Nephron (organoid): ENCODE measurements at regions not wholly inside any gene's neighbourhood (a gene's known extent, or its start where the extent isn't known, plus 50 kb on each side); places are given as distances from the start of the nearest gene placed in this dataset.

Source experiments
- H3K27ac Mint-ChIP-seq, 3 experiments: 2 replicates each; pipeline ENCODE4 v1.8.0; 2020; ENCODE audit warnings: mixed read lengths in 3 of 3, mild to moderate bottlenecking in 2 of 3, moderate library complexity in 1 of 3
- H3K27me3 Mint-ChIP-seq: 2 replicates; pipeline ENCODE4 v1.8.0; 2021; ENCODE audit warnings: low read depth, mild to moderate bottlenecking, moderate library complexity, mixed read lengths
- H3K36me3 Mint-ChIP-seq: 2 replicates; pipeline ENCODE4 v1.8.0; 2020; ENCODE audit warnings: low read depth, mixed read lengths
- H3K4me1 Mint-ChIP-seq: 2 replicates; pipeline ENCODE4 v1.8.0; 2020; ENCODE audit warnings: mixed read lengths
- H3K4me3 Mint-ChIP-seq, 3 experiments: 2 replicates each; pipeline ENCODE4 v1.8.0; 2020; ENCODE audit warnings: mild to moderate bottlenecking in 3 of 3, mixed read lengths in 3 of 3, moderate library complexity in 2 of 3
- H3K9me3 Mint-ChIP-seq: 2 replicates; pipeline ENCODE4 v1.8.0; 2020; ENCODE audit warnings: mixed read lengths
- CTCF ChIP-seq, 3 experiments: fragments of 200-600 bp; sonication (generic); IDR thresholded peaks; one replicate each; pipeline ENCODE4 v1.5.0; 2021; ENCODE audit warnings: antibody characterized with exemption in 3 of 3; ENCODE audit not compliant: unreplicated experiment in 3 of 3

GRCh38 chr10:43960477-43960876 is 311.8 kb upstream of the ZNF32 start:
- Mint-ChIP-seq H3K27me3 (peaks cover 22% of the 10 kb centered on the region), H3K4me1 (peaks cover 36% of the 10 kb centered on the region), H3K4me3 (no peak overlapping the region), H3K36me3 (no peaks in the 10 kb centered on the region), H3K27ac (peak overlapping the region; percentile 84 to 94 (median 89)), H3K9me3 (peaks cover 3% of the 10 kb centered on the region)
- no peak for TF ChIP-seq CTCF (IDR thresholded peaks at IDR 0.05; ENCODE audit: unreplicated experiment in 3 of 3)

- no peak for TF ChIP-seq CTCF (IDR thresholded peaks at IDR 0.05; ENCODE audit: unreplicated experiment in 3 of 3)
- Mint-ChIP-seq H3K36me3 (no peaks in the 10 kb centered on the region), H3K27ac (no peak overlapping the region), H3K27me3 (peaks cover 22% of the 10 kb centered on the region), H3K9me3 (peaks cover 3% of the 10 kb centered on the region), H3K4me3 (no peak overlapping the region), H3K4me1 (peaks cover 32% of the 10 kb centered on the region)
These were observed 311.4 kb upstream of the ZNF32 start for GRCh38 chr10:43960135-43960415.

- peaks cover 20% of the 10 kb centered on the region for H3K27me3 Mint-ChIP-seq
- peaks cover 29% of the 10 kb centered on the region for H3K4me1 Mint-ChIP-seq
- peak in 1 of 3 experiments; percentile 9 for TF ChIP-seq CTCF (IDR thresholded peaks at IDR 0.05; ENCODE audit: unreplicated experiment in 3 of 3)
- H3K36me3 Mint-ChIP-seq, result no peaks in the 10 kb centered on the region
- peak overlapping the region in 1 of 3 experiments; percentile 73 for H3K27ac Mint-ChIP-seq
- peaks cover 3% of the 10 kb centered on the region for H3K9me3 Mint-ChIP-seq
- H3K4me3 Mint-ChIP-seq, result no peak overlapping the region
These were observed 310.9 kb upstream of the ZNF32 start for GRCh38 chr10:43959364-43960134.

GRCh38 chr10:43958964-43959363 is 310.3 kb upstream of the ZNF32 start:
- H3K36me3 Mint-ChIP-seq, result no peaks in the 10 kb centered on the region
- H3K27ac Mint-ChIP-seq, result no peak overlapping the region
- H3K4me3 Mint-ChIP-seq, result no peak overlapping the region
- H3K27me3 Mint-ChIP-seq, result peaks cover 14% of the 10 kb centered on the region
- no peak for TF ChIP-seq CTCF (IDR thresholded peaks at IDR 0.05; ENCODE audit: unreplicated experiment in 3 of 3)
- peaks cover 6% of the 10 kb centered on the region for H3K9me3 Mint-ChIP-seq
- H3K4me1 Mint-ChIP-seq, result peaks cover 23% of the 10 kb centered on the region

GRCh38 chr10:43958071-43958432 is 309.4 kb upstream of the ZNF32 start:
- H3K4me1 Mint-ChIP-seq, result peaks cover 19% of the 10 kb centered on the region
- H3K9me3 Mint-ChIP-seq, result peaks cover 10% of the 10 kb centered on the region
- no peak overlapping the region for H3K27ac Mint-ChIP-seq
- H3K36me3 Mint-ChIP-seq, result no peaks in the 10 kb centered on the region
- TF ChIP-seq CTCF (IDR thresholded peaks at IDR 0.05; ENCODE audit: unreplicated experiment in 3 of 3), result no peak
- H3K27me3 Mint-ChIP-seq, result peaks cover 14% of the 10 kb centered on the region
- H3K4me3 Mint-ChIP-seq, result no peak overlapping the region
